ENCODE measurements at regions not wholly inside any gene's neighbourhood (a gene's known extent, or its start where the extent isn't known, plus 50 kb on each side); places are given as distances from the start of the nearest gene placed in this dataset.

DNA sequence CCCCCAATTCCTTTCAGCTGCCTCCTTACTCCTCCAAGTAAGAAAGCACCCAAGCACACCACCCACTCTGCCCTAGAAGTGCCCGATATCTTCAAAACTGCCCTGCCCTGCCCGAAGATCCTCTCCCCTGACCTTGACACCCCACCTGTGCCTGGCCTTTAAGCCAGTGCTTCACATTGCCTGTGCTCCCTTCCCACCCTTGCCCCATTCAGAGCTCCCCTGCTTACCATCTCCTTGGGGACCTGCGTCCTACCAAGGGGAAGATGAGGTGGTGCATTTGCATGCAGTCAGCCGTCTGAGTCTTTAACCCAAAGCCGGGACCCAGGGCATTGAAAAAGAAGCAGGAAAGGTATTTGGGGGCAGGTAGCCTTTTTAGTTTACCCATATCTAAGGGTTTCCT is 73.5 kb upstream of the SLCO3A1 start:
- ATAC-seq (peak; percentile 57), DNase-seq (ENCODE audit: low spot score) (no peak)
- H3K4me3 ChIP-seq: no peak overlapping the region
- H3F3A ChIP-seq (replicated peaks; ENCODE audit: low read depth): no peaks in the 10 kb centered on the region
- H3K27me3 ChIP-seq (ENCODE audit: insufficient read depth): no peaks in the 10 kb centered on the region
- H3K4me3 Mint-ChIP-seq: no peak overlapping the region
- H3K36me3 Mint-ChIP-seq (ENCODE audit: low read depth): no peaks in the 10 kb centered on the region
- peaks cover 3% of the 10 kb centered on the region for H3K4me1 Mint-ChIP-seq
- peaks cover 3% of the 10 kb centered on the region for H3K27me3 Mint-ChIP-seq (ENCODE audit: insufficient read depth, low read depth, poor library complexity)
- no peak overlapping the region for H3K27ac Mint-ChIP-seq
- H3K9me3 Mint-ChIP-seq: no peaks in the 10 kb centered on the region
- no peaks in the 10 kb centered on the region for H3K79me2 ChIP-seq (replicated peaks; ENCODE audit: insufficient read depth)
- no peaks in the 10 kb centered on the region for H3K36me3 ChIP-seq (ENCODE audit: insufficient read depth)
- peaks cover 3% of the 10 kb centered on the region; the same call in 1 of the 2 replicates for H3K4me1 ChIP-seq (ENCODE audit: insufficient read depth)
- no peak overlapping the region for H3K4me2 ChIP-seq
- H2AFZ ChIP-seq: peak overlapping the region; percentile 95; the same call in 1 of the 2 replicates
- H3K9me2 ChIP-seq (ENCODE audit: insufficient read depth): peaks cover 5% of the 10 kb centered on the region; the same call in 1 of the 2 replicates
- no peak overlapping the region for H3K27ac ChIP-seq (ENCODE audit: low read depth)
- TF ChIP-seq ZNF114 (CRISPR knock-in tag; IDR thresholded peaks at IDR 0.05) (no peak), POLR2AphosphoS5 (IDR thresholded peaks at IDR 0.05; ENCODE audit: low read depth) (no peak), CREB1 (CRISPR knock-in tag; IDR thresholded peaks at IDR 0.05; ENCODE audit: low read depth) (no peak), ZNF331 (CRISPR knock-in tag; IDR thresholded peaks at IDR 0.05; ENCODE audit: low read depth) (no peak), EZH2 (IDR thresholded peaks at IDR 0.05; ENCODE audit: low read depth, unreplicated experiment) (no peak), STAT1 (IDR thresholded peaks at IDR 0.05; ENCODE audit: unreplicated experiment) (no peak)
- TF ChIP-seq, protein P1, sequence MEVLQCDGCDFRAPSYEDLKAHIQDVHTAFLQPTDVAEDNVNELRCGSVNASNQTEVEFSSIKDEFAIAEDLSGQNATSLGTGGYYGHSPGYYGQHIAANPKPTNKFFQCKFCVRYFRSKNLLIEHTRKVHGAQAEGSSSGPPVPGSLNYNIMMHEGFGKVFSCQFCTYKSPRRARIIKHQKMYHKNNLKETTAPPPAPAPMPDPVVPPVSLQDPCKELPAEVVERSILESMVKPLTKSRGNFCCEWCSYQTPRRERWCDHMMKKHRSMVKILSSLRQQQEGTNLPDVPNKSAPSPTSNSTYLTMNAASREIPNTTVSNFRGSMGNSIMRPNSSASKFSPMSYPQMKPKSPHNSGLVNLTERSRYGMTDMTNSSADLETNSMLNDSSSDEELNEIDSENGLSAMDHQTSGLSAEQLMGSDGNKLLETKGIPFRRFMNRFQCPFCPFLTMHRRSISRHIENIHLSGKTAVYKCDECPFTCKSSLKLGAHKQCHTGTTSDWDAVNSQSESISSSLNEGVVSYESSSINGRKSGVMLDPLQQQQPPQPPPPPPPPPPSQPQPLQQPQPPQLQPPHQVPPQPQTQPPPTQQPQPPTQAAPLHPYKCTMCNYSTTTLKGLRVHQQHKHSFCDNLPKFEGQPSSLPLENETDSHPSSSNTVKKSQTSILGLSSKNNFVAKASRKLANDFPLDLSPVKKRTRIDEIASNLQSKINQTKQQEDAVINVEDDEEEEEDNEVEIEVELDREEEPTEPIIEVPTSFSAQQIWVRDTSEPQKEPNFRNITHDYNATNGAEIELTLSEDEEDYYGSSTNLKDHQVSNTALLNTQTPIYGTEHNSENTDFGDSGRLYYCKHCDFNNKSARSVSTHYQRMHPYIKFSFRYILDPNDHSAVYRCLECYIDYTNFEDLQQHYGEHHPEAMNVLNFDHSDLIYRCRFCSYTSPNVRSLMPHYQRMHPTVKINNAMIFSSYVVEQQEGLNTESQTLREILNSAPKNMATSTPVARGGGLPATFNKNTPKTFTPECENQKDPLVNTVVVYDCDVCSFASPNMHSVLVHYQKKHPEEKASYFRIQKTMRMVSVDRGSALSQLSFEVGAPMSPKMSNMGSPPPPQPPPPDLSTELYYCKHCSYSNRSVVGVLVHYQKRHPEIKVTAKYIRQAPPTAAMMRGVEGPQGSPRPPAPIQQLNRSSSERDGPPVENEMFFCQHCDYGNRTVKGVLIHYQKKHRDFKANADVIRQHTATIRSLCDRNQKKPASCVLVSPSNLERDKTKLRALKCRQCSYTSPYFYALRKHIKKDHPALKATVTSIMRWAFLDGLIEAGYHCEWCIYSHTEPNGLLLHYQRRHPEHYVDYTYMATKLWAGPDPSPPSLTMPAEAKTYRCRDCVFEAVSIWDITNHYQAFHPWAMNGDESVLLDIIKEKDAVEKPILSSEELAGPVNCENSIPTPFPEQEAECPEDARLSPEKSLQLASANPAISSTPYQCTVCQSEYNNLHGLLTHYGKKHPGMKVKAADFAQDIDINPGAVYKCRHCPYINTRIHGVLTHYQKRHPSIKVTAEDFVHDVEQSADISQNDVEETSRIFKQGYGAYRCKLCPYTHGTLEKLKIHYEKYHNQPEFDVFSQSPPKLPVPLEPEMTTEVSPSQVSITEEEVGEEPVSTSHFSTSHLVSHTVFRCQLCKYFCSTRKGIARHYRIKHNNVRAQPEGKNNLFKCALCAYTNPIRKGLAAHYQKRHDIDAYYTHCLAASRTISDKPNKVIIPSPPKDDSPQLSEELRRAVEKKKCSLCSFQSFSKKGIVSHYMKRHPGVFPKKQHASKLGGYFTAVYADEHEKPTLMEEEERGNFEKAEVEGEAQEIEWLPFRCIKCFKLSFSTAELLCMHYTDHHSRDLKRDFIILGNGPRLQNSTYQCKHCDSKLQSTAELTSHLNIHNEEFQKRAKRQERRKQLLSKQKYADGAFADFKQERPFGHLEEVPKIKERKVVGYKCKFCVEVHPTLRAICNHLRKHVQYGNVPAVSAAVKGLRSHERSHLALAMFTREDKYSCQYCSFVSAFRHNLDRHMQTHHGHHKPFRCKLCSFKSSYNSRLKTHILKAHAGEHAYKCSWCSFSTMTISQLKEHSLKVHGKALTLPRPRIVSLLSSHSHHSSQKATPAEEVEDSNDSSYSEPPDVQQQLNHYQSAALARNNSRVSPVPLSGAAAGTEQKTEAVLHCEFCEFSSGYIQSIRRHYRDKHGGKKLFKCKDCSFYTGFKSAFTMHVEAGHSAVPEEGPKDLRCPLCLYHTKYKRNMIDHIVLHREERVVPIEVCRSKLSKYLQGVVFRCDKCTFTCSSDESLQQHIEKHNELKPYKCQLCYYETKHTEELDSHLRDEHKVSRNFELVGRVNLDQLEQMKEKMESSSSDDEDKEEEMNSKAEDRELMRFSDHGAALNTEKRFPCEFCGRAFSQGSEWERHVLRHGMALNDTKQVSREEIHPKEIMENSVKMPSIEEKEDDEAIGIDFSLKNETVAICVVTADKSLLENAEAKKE (CRISPR knock-in tag; IDR thresholded peaks at IDR 0.05): no peak
- TF ChIP-seq, protein P2, sequence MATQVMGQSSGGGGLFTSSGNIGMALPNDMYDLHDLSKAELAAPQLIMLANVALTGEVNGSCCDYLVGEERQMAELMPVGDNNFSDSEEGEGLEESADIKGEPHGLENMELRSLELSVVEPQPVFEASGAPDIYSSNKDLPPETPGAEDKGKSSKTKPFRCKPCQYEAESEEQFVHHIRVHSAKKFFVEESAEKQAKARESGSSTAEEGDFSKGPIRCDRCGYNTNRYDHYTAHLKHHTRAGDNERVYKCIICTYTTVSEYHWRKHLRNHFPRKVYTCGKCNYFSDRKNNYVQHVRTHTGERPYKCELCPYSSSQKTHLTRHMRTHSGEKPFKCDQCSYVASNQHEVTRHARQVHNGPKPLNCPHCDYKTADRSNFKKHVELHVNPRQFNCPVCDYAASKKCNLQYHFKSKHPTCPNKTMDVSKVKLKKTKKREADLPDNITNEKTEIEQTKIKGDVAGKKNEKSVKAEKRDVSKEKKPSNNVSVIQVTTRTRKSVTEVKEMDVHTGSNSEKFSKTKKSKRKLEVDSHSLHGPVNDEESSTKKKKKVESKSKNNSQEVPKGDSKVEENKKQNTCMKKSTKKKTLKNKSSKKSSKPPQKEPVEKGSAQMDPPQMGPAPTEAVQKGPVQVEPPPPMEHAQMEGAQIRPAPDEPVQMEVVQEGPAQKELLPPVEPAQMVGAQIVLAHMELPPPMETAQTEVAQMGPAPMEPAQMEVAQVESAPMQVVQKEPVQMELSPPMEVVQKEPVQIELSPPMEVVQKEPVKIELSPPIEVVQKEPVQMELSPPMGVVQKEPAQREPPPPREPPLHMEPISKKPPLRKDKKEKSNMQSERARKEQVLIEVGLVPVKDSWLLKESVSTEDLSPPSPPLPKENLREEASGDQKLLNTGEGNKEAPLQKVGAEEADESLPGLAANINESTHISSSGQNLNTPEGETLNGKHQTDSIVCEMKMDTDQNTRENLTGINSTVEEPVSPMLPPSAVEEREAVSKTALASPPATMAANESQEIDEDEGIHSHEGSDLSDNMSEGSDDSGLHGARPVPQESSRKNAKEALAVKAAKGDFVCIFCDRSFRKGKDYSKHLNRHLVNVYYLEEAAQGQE (IDR thresholded peaks at IDR 0.05; ENCODE audit: unreplicated experiment): no peak
- TF ChIP-seq, protein P3, sequence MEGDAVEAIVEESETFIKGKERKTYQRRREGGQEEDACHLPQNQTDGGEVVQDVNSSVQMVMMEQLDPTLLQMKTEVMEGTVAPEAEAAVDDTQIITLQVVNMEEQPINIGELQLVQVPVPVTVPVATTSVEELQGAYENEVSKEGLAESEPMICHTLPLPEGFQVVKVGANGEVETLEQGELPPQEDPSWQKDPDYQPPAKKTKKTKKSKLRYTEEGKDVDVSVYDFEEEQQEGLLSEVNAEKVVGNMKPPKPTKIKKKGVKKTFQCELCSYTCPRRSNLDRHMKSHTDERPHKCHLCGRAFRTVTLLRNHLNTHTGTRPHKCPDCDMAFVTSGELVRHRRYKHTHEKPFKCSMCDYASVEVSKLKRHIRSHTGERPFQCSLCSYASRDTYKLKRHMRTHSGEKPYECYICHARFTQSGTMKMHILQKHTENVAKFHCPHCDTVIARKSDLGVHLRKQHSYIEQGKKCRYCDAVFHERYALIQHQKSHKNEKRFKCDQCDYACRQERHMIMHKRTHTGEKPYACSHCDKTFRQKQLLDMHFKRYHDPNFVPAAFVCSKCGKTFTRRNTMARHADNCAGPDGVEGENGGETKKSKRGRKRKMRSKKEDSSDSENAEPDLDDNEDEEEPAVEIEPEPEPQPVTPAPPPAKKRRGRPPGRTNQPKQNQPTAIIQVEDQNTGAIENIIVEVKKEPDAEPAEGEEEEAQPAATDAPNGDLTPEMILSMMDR (conservative IDR thresholded peaks at IDR 0.05; ENCODE audit: low read depth in 2 of 2): no peak
- H4K20me1 ChIP-seq (replicated peaks; ENCODE audit: insufficient read depth): no peaks in the 10 kb centered on the region
